ENCODE measurements at regions not wholly inside any gene's neighbourhood (a gene's known extent, or its start where the extent isn't known, plus 50 kb on each side); places are given as distances from the start of the nearest gene placed in this dataset.

- no TSS peak for BruUV-seq (replicated peaks)
- Histone ChIP-seq H3K36me3 (ENCODE audit: control insufficient read depth in 1 of 2, insufficient read depth in 2 of 2, low read length in 2 of 2) (no peaks in the 10 kb centered on the region), H3K27me3 (ENCODE audit: insufficient read depth, low read length) (no peaks in the 10 kb centered on the region), H3K9me2 (ENCODE audit: insufficient read depth) (no peaks in the 10 kb centered on the region), H3K9ac (ENCODE audit: low read length) (no peak overlapping the region), H3K27ac (ENCODE audit: low read depth, low read length) (no peak overlapping the region), H3K79me2 (ENCODE audit: insufficient read depth, low read length) (no peaks in the 10 kb centered on the region), H2AFZ (ENCODE audit: low read depth, low read length, poor library complexity, severe bottlenecking) (no peak overlapping the region), H3K9me3 (ENCODE audit: control insufficient read depth in 1 of 2, insufficient read depth in 1 of 2, low read depth in 1 of 2, low read length in 2 of 2) (peaks cover 0 to 11% of the 10 kb centered on the region in 2 experiments; a peak in 1 of 4 replicates), H3K4me2 (ENCODE audit: low read length) (no peak overlapping the region), H3K4me1 (ENCODE audit: control insufficient read depth in 1 of 2, insufficient read depth in 2 of 2, low read length in 2 of 2) (no peaks in the 10 kb centered on the region), H4K20me1 (ENCODE audit: insufficient read depth) (no peaks in the 10 kb centered on the region), H3K4me3 (replicated peaks in 1 of 2; ENCODE audit: low read depth in 1 of 2, low read length in 2 of 2) (no peak overlapping the region)
- POLR2A ChIA-PET = no interaction called here
- intact Hi-C loops (cut with micrococcal nuclease) = no loop called here
- DNase-seq (ENCODE audit: low read depth, low spot score) = no peak
- CTCF ChIA-PET = no interaction called here
- no peak for ATAC-seq
- TF ChIP-seq FOSL1 (IDR thresholded peaks at IDR 0.05; ENCODE audit: low read depth) (no peak), POLR2A (IDR thresholded peaks at IDR 0.05; ENCODE audit: borderline replicate concordance, extremely low read depth, insufficient read depth, insufficient read length) (no peak), CEBPB (IDR thresholded peaks at IDR 0.05; ENCODE audit: low read depth) (no peak), SP1 (IDR thresholded peaks at IDR 0.05; ENCODE audit: low read depth) (no peak)
- RAD21 ChIA-PET (ENCODE audit: low non-redundant PET in 1 of 2, low total read pairs in 2 of 2, uncharacterized antibody in 2 of 2, unreplicated experiment in 2 of 2) = no interaction called here
Measured at GRCh38 chr7:9148687-9149086, 715.3 kb downstream of the NXPH1 start.

GRCh38 chr7:9149499-9150082 lies 716.2 kb downstream of the NXPH1 start:
- Histone ChIP-seq H3K9me3 (ENCODE audit: control insufficient read depth in 1 of 2, insufficient read depth in 1 of 2, low read depth in 1 of 2, low read length in 2 of 2) (peaks cover 0 to 9% of the 10 kb centered on the region in 2 experiments; a peak in 1 of 4 replicates), H3K4me1 (ENCODE audit: control insufficient read depth in 1 of 2, insufficient read depth in 2 of 2, low read length in 2 of 2) (no peaks in the 10 kb centered on the region), H3K79me2 (ENCODE audit: insufficient read depth, low read length) (no peaks in the 10 kb centered on the region), H3K9ac (ENCODE audit: low read length) (no peak overlapping the region), H2AFZ (ENCODE audit: low read depth, low read length, poor library complexity, severe bottlenecking) (no peak overlapping the region), H3K27ac (ENCODE audit: low read depth, low read length) (no peak overlapping the region), H3K4me3 (replicated peaks in 1 of 2; ENCODE audit: low read depth in 1 of 2, low read length in 2 of 2) (no peak overlapping the region), H4K20me1 (ENCODE audit: insufficient read depth) (no peaks in the 10 kb centered on the region), H3K4me2 (ENCODE audit: low read length) (no peak overlapping the region), H3K27me3 (ENCODE audit: insufficient read depth, low read length) (no peaks in the 10 kb centered on the region), H3K36me3 (ENCODE audit: control insufficient read depth in 1 of 2, insufficient read depth in 2 of 2, low read length in 2 of 2) (no peaks in the 10 kb centered on the region), H3K9me2 (ENCODE audit: insufficient read depth) (no peaks in the 10 kb centered on the region)
- RAD21 ChIA-PET (ENCODE audit: low non-redundant PET in 1 of 2, low total read pairs in 2 of 2, uncharacterized antibody in 2 of 2, unreplicated experiment in 2 of 2) = no interaction called here
- DNase-seq (ENCODE audit: low read depth, low spot score) (no peak), ATAC-seq (no peak)
- intact Hi-C loops (cut with micrococcal nuclease) = loop anchor here (2.0 kb wide), 1 partner anchor 47 kb away; no protein-coding TSS in a partner anchor
- CTCF ChIA-PET = no interaction called here
- POLR2A ChIA-PET = no interaction called here
- TF ChIP-seq SRF (IDR thresholded peaks at IDR 0.05; ENCODE audit: low read depth) (no peak), EGR1 (IDR thresholded peaks at IDR 0.05; ENCODE audit: low read depth) (no peak), ELF1 (IDR thresholded peaks at IDR 0.05; ENCODE audit: borderline replicate concordance, low read depth) (no peak), MAX (IDR thresholded peaks at IDR 0.05) (no peak), POLR2A (IDR thresholded peaks at IDR 0.05; ENCODE audit: borderline replicate concordance, extremely low read depth, insufficient read depth, insufficient read length) (no peak), RAD21 (IDR thresholded peaks at IDR 0.05; ENCODE audit: low read depth) (no peak), ZFX (IDR thresholded peaks at IDR 0.05) (no peak), SP1 (IDR thresholded peaks at IDR 0.05; ENCODE audit: low read depth) (no peak), ATF3 (IDR thresholded peaks at IDR 0.05) (no peak), JUND (IDR thresholded peaks at IDR 0.05) (no peak), EZH2 (IDR thresholded peaks at IDR 0.05) (no peak), TCF7L2 (IDR thresholded peaks at IDR 0.05; ENCODE audit: borderline replicate concordance, extremely low read depth, insufficient read depth, insufficient read length) (no peak), SIN3A (IDR thresholded peaks at IDR 0.05; ENCODE audit: low read depth) (no peak), ZBTB33 (IDR thresholded peaks at IDR 0.05; ENCODE audit: extremely low read depth, insufficient replicate concordance, low read length) (no peak), CBX3 (IDR thresholded peaks at IDR 0.05; ENCODE audit: low read depth) (no peak), YY1 (IDR thresholded peaks at IDR 0.05; ENCODE audit: extremely low read depth, insufficient replicate concordance, low read depth, low read length) (no peak), ZNF274 (IDR thresholded peaks at IDR 0.05; ENCODE audit: low read depth, low read length) (no peak), EZH2phosphoT487 (IDR thresholded peaks at IDR 0.05; ENCODE audit: borderline replicate concordance) (no peak), FOSL1 (IDR thresholded peaks at IDR 0.05; ENCODE audit: low read depth) (no peak)
- no TSS peak for BruUV-seq (replicated peaks)
